GM19455 (cell line): ENCODE measurements at regions not wholly inside any gene's neighbourhood (a gene's known extent, or its start where the extent isn't known, plus 50 kb on each side); places are given as distances from the start of the nearest gene placed in this dataset.

ENCODE experiments used
- ATAC-seq: cut with Tn5 transposase; IDR thresholded peaks from one replicate; pipeline ENCODE4 v1.9.1; 2021; ENCODE audit not compliant: unreplicated experiment

- no peak for ATAC-seq
Observed at GRCh38 chr3:170732660-170733245, 137.2 kb downstream of the RPL22L1 start.

GRCh38 chr3:170731281-170731680, 138.7 kb downstream of the RPL22L1 start:
- no peak for ATAC-seq

- no peak for ATAC-seq
Observed at GRCh38 chr3:170730071-170730812, 139.8 kb downstream of the RPL22L1 start.

DNA sequence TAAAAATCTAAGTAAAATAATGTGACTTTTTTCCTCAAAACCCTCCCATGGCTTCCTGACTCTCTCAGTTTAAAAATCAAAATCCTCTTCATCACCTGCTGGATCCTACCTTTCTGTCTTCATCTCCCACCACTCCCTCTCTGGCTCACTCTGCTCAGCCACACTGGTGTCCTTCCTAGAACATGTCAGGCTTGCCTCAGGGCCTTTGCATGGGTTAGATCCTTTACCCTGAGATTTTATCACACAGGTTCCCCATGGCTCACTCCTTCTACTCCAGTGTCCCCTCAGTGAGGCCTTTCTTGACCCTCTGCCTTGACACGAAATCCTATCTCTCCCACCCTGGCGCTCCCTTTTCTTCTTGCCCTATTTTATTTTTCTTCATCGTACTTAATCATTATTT, 141.8 kb downstream of the RPL22L1 start:
- ATAC-seq: no peak

DNA sequence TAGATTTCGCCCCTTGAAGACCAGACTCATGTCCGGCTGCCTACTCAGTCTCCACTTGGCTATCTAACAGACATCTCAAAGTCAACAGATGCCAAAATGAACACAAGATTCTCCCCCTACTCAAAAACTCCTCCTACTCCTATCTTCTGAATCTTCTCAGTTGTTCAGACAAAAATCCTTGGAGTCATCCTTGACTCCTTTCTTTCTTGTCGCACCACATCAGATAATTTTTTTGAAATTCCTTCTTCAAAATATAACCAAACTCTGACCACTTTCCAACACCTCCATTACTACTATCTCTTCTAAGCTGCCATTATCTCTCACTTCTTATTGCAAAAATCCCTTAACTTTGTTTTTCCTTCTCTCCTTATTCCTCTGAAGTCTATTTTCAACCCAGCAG, 141.9 kb upstream of the SLC7A14 start:
- no peak for ATAC-seq

GRCh38 chr3:170726976-170727661, 141.2 kb upstream of the SLC7A14 start:
- no peak for ATAC-seq

GRCh38 chr3:170725285-170725731, 139.4 kb upstream of the SLC7A14 start:
- no peak for ATAC-seq

DNA sequence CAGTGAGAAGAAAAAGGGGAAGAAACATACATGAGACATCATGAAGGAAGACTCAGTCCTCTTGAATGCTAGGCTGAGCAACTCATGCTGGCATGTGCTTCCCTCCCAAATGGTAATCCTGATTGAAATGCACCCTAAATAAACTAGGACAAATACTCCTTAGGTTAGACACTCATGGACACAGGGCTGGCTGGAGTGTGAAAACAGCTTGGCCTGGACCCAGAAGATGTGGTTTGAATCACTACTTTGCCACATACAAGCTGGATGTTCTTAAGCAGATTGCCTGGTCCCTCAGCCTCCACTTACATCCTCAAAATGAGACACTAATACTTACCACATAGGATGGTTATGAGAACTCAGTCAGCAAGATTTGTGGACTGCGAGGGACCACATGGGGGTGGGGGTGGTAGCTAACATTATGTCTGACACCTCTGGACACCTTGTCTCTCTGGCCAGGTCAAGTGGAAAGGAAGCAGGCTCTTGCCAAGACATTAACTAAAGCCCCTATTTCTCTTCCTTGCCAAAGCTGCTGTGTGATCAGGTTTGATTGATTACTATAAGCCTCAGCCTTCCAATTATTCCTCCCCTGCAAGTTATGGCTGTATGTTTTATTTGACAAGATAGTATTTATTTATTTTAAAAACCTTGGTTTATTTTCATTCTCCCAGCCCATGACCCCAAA, 138.9 kb upstream of the SLC7A14 start:
- ATAC-seq: no peak

DNA sequence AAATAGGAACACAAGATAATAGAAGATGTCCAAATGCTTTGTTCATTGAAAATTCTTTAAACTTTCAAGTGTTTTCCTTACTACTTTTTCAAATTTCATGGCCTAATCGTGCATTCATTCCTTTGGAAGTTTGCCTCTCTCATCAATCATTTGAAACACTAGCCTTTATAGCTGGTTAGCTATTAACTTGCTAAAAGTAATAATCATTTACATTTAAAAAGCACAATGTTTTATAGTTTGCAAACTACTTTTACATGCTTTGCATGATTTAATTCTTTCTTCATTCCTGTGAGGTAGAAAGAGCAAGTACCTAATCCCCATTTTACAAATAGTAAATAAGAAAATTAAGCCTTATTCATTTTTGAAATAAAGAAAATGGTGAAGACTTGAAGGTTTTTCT, 137.4 kb upstream of the SLC7A14 start:
- ATAC-seq: no peak

DNA sequence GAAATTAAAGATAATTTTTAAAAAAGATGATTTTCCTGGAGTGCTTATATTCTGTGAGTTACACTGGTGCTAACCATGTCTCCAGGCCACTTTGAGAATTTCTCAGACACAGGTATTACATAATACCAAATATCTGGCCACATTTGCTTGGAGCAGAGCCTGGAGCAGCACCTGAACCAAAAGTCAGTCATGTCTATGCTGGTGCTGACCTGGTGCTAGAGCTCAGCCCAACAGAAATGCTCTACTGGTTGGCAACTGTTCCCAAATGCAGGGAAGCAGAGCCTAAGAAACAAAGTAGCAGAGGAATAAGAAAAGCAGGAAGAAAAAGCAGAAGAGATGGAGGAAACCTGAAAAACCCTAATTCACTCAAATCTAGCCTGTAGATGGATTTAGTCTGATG, 135.7 kb upstream of the SLC7A14 start:
- ATAC-seq: no peak

DNA sequence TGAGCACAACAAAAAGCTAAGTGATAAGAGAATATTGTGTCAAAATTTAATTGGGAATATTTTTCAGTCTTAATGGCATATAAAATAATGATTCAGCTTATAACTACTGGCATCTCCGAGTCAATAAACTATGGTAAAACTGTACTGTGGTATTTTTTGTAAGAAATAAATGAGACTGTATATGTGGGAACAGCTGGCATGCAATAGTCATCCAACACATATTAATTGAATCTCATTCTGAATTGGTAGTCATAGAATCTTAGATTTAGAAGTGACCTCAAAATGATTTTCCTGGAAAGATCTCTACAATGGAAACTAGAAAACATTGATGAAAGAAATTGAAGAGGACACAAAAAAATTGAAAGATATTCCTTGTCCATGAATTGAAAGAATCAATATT, 133.4 kb upstream of the SLC7A14 start:
- ATAC-seq: no peak

DNA sequence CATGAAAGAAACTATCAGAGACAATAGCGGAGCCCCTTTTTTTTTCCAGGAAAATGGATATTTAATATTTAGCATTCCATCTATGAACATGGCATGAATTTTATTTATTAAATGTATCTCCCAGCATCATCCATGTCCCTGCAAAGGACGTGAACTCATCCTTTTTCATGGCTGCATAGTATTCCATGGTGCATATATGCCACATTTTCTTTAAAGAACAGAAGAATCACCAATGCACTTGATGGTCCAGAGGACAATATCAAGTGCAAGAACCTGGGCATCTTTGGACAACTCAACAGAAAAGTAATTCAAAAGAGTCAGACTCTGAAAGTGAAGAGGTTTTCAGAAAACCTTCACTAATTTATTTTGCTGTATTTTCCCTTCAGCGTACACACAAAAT, 133.0 kb upstream of the SLC7A14 start:
- no peak for ATAC-seq

DNA sequence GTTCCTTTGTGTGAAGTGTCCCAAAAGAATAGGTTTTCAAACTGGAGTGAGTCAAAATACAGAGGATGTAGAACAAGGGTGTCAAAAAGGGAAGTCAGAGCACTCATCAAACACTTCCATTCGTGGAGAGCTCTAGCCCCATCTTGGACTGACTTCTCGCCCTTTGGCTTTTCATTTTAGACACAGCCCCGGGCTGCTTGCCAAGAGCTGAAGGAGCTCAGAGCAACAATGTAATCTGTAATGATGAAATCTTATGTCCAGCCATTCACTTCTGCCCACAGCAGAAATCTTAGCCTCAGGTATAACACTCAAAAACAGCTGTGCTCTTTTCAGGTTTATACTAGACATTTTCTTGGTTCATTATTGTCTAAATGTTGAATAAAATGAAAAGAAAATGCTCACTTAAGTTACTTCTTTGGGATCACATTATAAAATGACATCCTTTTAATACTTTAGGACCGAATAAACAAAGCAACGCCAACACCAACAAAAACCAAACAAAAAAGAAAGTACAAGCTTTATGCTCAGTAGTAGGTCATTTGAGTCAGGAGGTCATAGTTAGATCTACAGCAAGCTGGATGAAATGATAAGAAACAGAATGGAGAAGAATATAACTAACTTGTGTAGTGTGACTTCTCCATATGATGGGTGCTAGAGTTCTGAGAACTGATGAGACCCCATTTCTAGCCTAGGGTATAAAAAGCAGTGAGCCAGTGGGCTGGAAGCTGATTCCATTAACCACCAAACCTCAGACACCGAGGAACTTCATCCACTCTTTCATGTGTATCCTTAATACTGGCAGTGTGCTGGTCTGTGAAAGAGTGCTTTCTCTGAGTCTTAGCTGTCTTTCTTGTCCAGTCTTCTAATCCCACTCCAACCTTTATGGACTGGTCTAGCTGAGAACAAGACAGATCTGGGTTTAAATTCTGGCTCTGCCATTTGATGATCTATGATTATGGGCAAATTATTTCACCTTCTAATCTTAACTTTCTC, 131.8 kb upstream of the SLC7A14 start:
- no peak for ATAC-seq

DNA sequence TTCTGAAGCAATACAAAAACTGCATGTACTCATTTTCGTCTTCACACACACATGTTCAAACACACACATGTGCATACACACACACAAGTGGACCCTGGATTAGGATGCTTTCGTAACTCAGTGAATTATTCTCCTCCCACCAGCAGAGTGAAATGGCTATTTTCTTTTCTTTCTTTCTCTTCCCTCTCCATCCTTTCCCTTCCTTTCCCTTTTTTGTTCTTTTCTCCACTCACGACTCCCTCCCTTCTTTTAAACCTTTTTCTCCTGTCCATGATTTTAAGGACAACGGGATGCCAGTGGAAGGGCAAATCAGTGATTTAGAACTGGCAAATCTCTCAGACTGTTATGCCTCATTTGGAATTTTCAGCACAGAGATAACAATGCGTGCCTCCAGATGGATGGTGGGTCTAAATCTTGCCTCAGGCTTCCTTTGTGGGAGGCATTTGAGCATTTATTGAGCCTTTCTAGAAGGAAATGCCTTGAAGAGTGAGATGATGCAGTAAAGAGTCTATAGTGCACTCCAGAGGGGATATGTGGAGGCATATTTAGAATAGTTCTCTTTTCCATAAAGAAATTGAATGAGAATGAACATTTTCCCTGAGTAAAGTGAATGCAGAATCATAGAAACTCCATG, 130.4 kb upstream of the SLC7A14 start:
- no peak for ATAC-seq

- ATAC-seq: no peak
Observed at GRCh38 chr3:170714562-170715535, 129.0 kb upstream of the SLC7A14 start.

DNA sequence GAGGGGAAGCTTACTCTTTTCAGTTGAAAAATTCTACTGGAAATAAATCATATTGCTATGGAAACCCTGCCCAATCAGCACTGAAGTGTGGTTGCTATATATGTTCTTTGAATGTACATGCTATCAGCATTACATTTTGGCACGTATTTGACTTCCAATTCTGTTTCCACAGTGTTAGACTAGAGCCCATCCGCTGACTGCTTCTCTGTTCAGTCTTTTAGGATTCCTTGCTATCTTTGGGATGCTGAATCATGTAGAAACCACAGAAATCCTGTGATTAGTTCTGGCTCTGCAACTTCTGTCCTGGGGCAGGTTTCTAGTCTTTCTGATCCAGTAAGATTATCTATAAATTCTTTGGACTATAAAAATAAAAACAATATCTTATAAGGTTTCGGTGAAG, 128.2 kb upstream of the SLC7A14 start:
- no peak for ATAC-seq

GRCh38 chr3:170713653-170714052, 127.8 kb upstream of the SLC7A14 start:
- ATAC-seq: no peak

- no peak for ATAC-seq
Observed at GRCh38 chr3:170712798-170713197, 126.9 kb upstream of the SLC7A14 start.

GRCh38 chr3:170712336-170712735, 126.5 kb upstream of the SLC7A14 start:
- no peak for ATAC-seq
